22Rv1 (cell line): ENCODE measurements at regions not wholly inside any gene's neighbourhood (a gene's known extent, or its start where the extent isn't known, plus 50 kb on each side); places are given as distances from the start of the nearest gene placed in this dataset.

Source experiments
- ZFX ChIP-seq: fragments of 450-650 bp; IDR thresholded peaks from 2 replicates; pipeline ENCODE4 v1.6.1; 2017; ENCODE audit warnings: antibody characterized with exemption, borderline replicate concordance
- TF ChIP-seq, protein P1 (sequence below): fragments of 450-650 bp; IDR thresholded peaks from 2 replicates; pipeline ENCODE4 v1.5.1; 2017; ENCODE audit warnings: mild to moderate bottlenecking

DNA sequence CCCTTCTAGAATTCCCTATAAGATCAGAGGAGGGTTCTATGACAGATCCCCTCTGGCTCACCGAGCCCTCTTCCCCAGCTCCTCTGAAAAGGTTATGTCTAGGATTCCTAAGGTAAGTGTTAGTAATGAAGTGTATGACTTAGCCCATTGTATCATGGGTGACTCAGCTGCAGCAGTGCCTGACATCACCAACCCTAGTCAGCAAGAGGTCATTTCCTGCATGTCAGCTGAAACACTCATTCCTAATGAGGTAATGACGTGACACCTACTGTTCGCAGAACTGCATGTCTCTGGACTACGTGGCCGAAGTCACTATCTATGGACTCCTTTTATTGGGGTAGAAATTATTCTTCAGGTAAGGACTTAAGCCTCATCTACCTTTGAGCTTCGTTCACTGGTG, 196.1 kb upstream of the MYT1L start:
- TF ChIP-seq, protein P1, sequence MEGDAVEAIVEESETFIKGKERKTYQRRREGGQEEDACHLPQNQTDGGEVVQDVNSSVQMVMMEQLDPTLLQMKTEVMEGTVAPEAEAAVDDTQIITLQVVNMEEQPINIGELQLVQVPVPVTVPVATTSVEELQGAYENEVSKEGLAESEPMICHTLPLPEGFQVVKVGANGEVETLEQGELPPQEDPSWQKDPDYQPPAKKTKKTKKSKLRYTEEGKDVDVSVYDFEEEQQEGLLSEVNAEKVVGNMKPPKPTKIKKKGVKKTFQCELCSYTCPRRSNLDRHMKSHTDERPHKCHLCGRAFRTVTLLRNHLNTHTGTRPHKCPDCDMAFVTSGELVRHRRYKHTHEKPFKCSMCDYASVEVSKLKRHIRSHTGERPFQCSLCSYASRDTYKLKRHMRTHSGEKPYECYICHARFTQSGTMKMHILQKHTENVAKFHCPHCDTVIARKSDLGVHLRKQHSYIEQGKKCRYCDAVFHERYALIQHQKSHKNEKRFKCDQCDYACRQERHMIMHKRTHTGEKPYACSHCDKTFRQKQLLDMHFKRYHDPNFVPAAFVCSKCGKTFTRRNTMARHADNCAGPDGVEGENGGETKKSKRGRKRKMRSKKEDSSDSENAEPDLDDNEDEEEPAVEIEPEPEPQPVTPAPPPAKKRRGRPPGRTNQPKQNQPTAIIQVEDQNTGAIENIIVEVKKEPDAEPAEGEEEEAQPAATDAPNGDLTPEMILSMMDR = no peak
- TF ChIP-seq ZFX = no peak
